Endothelial cell of umbilical vein (primary cell): ENCODE measurements at regions not wholly inside any gene's neighbourhood (a gene's known extent, or its start where the extent isn't known, plus 50 kb on each side); places are given as distances from the start of the nearest gene placed in this dataset.
"Not testable (repeated sequence)": the region's sequence is repeated elsewhere in the genome, so short reads cannot be mapped to it uniquely, and the experiment has no call there.

Experiments used
- BruUV-seq: library from RNA; stranded (reverse); fragments of 400-500 nt; replicated peaks from 2 replicates; lab custom pipeline; 2021; lab: Mats Ljungman, UMichigan
- CTCF ChIA-PET: fragments of 300-600, 350-600 bp; sonication (Branson Sonifier 250); formaldehyde crosslinking; loops from one replicate; lab custom pipeline; 2021; ENCODE audit warnings: antibody characterized with exemption, inconsistent platforms; lab: Charles Lee
- POLR2A ChIA-PET: fragments of 300-600, 350-600 bp; sonication (Branson Sonifier 250); formaldehyde crosslinking; loops from one replicate; lab custom pipeline; 2021; ENCODE audit warnings: antibody characterized with exemption, inconsistent platforms; lab: Charles Lee
- DNase-seq: peaks from one replicate; pipeline ENCODE4 v3.0.0-alpha.2; 2011; ENCODE audit warnings: low read depth, low spot score
- FAIRE-seq: peaks from 2 replicates; lab custom pipeline; 2011; peaks lifted over from hg19 to GRCh38; lab: Jason Lieb, UNC
- H2AFZ ChIP-seq: 2 replicates; pipeline ENCODE4 v1.6.0; 2012; ENCODE audit warnings: low read depth, low read length, control low read depth, inconsistent platforms
- H3K27ac ChIP-seq: 2 replicates; pipeline ENCODE4 v1.5.1; 2011; ENCODE audit warnings: low read depth, mild to moderate bottlenecking, control low read depth, low read length, moderate library complexity; ENCODE audit not compliant: insufficient read depth
- H3K27me3 ChIP-seq, 2 experiments: 2 replicates each; pipeline versions ENCODE4 v1.6.0 to v1.6.1; 2011; ENCODE audit warnings: low read length in 2 of 2, mixed read lengths in 1 of 2; ENCODE audit not compliant: control insufficient read depth in 2 of 2, insufficient read depth in 2 of 2
- H3K36me3 ChIP-seq, 2 experiments: 2 replicates in 1 of 2; 3 replicates in 1 of 2; pipeline ENCODE4 v1.5.1; 2011; ENCODE audit warnings: low read length in 2 of 2, mild to moderate bottlenecking in 1 of 2, moderate library complexity in 1 of 2; ENCODE audit not compliant: control insufficient read depth in 2 of 2, insufficient read depth in 2 of 2; ENCODE audit errors: extremely low read depth in 1 of 2
- H3K4me1 ChIP-seq: 3 replicates; pipeline ENCODE4 v1.5.1; 2011; ENCODE audit warnings: mild to moderate bottlenecking, low read length; ENCODE audit not compliant: control insufficient read depth, insufficient read depth; ENCODE audit errors: extremely low read depth
- H3K4me2 ChIP-seq: 2 replicates; pipeline ENCODE4 v1.6.1; 2011; ENCODE audit warnings: low read length, control low read depth, mixed read lengths; ENCODE audit not compliant: insufficient read depth
- H3K4me3 ChIP-seq, 3 experiments: fragments of 200-600 bp in 1 of 3; sonication (generic), shearing (Covaris generic) in 1 of 3; replicated peaks in 1 of 3; 2 replicates each; pipeline ENCODE4 v1.5.1; 2011 to 2016; ENCODE audit warnings: control low read depth in 3 of 3, low read length in 3 of 3, mild to moderate bottlenecking in 2 of 3, inconsistent platforms in 1 of 3, low read depth in 1 of 3, moderate library complexity in 1 of 3; ENCODE audit not compliant: insufficient read depth in 1 of 3
- H3K79me2 ChIP-seq: 2 replicates; pipeline ENCODE4 v1.6.0; 2012; ENCODE audit warnings: low read length, inconsistent platforms; ENCODE audit not compliant: control insufficient read depth, insufficient read depth
- H3K9ac ChIP-seq: replicated peaks from 2 replicates; pipeline ENCODE3; 2011; ENCODE audit warnings: low read length, control low read depth; ENCODE audit not compliant: insufficient read depth; ENCODE audit errors: extremely low read depth
- H3K9me1 ChIP-seq: replicated peaks from 3 replicates; pipeline ENCODE4 v1.6.0; 2011; ENCODE audit warnings: mild to moderate bottlenecking, low read length; ENCODE audit not compliant: control insufficient read depth, insufficient read depth; ENCODE audit errors: extremely low read depth
- H3K9me3 ChIP-seq: replicated peaks from 2 replicates; pipeline ENCODE4 v1.5.1; 2012; ENCODE audit warnings: low read length, inconsistent platforms; ENCODE audit not compliant: control insufficient read depth, insufficient read depth
- H4K20me1 ChIP-seq: replicated peaks from 2 replicates; pipeline ENCODE3; 2011; ENCODE audit warnings: mild to moderate bottlenecking, low read length; ENCODE audit not compliant: control insufficient read depth, insufficient read depth; ENCODE audit errors: extremely low read depth
- CTCF ChIP-seq, 2 donors: IDR thresholded peaks; 1 replicate in 1 of 2; 2 replicates in 1 of 2; pipeline ENCODE4 v1.5.1; 2011; ENCODE audit warnings: low read length in 2 of 2, mild to moderate bottlenecking in 2 of 2, moderate library complexity in 2 of 2, control low read depth in 1 of 2, inconsistent platforms in 1 of 2, low read depth in 1 of 2; ENCODE audit not compliant: insufficient read depth in 1 of 2; ENCODE audit errors: extremely low read depth in 1 of 2
- FOS ChIP-seq: IDR thresholded peaks from 2 replicates; pipeline ENCODE4 v1.6.1; 2011; ENCODE audit warnings: mild to moderate bottlenecking, low read length, moderate library complexity, borderline replicate concordance; ENCODE audit not compliant: insufficient read depth
- GATA2 ChIP-seq: IDR thresholded peaks from 2 replicates; pipeline ENCODE4 v1.7.0; 2011; ENCODE audit warnings: low read depth, mild to moderate bottlenecking, moderate library complexity, mixed read lengths, low read length; ENCODE audit not compliant: insufficient read length, insufficient read depth
- MAX ChIP-seq: IDR thresholded peaks from 2 replicates; pipeline ENCODE4 v1.6.1; 2011; ENCODE audit not compliant: insufficient read depth, insufficient read length
- POLR2AphosphoS5 ChIP-seq: IDR thresholded peaks from 2 replicates; pipeline ENCODE4 v1.6.1; 2012; ENCODE audit warnings: low read depth, mild to moderate bottlenecking, control low read depth, low read length, moderate library complexity; ENCODE audit not compliant: insufficient read depth
- dilution Hi-C: fragments of 300-500 bp; cut with MboI; formaldehyde crosslinking; loops from one replicate; pipeline ENCODE4 v1.15.0; 2019; ENCODE audit warnings: low sequenced_read_pairs; ENCODE audit not compliant: extremely low pct_ligation_motif_present
- intact Hi-C: fragments of 100-400 bp; cut with micrococcal nuclease; formaldehyde crosslinking; loops from one replicate; pipeline ENCODE4 v1.10.0; 2022

- Histone ChIP-seq H2AFZ (no peak overlapping the region), H3K4me1 (no peaks in the 10 kb centered on the region), H3K9me3 (no peaks in the 10 kb centered on the region), H3K9ac (no peak overlapping the region), H3K27ac (no peak overlapping the region), H4K20me1 (no peaks in the 10 kb centered on the region), H3K9me1 (no peaks in the 10 kb centered on the region), H3K27me3 (no peaks in the 10 kb centered on the region), H3K4me2 (no peak overlapping the region), H3K4me3 (no peak overlapping the region), H3K79me2 (no peaks in the 10 kb centered on the region), H3K36me3 (no peaks in the 10 kb centered on the region)
- TF ChIP-seq GATA2 (no peak), POLR2AphosphoS5 (no peak), MAX (no peak), FOS (no peak), CTCF (IDR thresholded peaks at IDR 0.05; ENCODE audit: extremely low read depth in 1 of 2, insufficient read depth in 1 of 2, low read depth in 1 of 2, low read length in 2 of 2) (no peak)
- DNase-seq (no peak), FAIRE-seq (no peak)
- ChIA-PET POLR2A (no interaction called here), CTCF (no interaction called here)
- intact Hi-C loops (no loop called here), dilution Hi-C loops (no loop called here)
- no TSS peak for BruUV-seq
Observed at GRCh38 chrX:99939883-99940232, 470.2 kb downstream of the PCDH19 start.

- H3K9ac ChIP-seq, H3K27ac ChIP-seq, H4K20me1 ChIP-seq, FAIRE-seq, H3K36me3 ChIP-seq, H3K9me1 ChIP-seq, dilution Hi-C loops, BruUV-seq, H3K4me1 ChIP-seq, CTCF ChIA-PET, intact Hi-C loops, H2AFZ ChIP-seq, H3K4me3 ChIP-seq, H3K27me3 ChIP-seq, DNase-seq, H3K9me3 ChIP-seq, H3K4me2 ChIP-seq, H3K79me2 ChIP-seq, POLR2A ChIA-PET: not testable (repeated sequence)
Observed at GRCh38 chrX:99939206-99939882, 470.7 kb downstream of the PCDH19 start.
